Hematopoietic multipotent progenitor cell (in vitro differentiated cells): ENCODE measurements at regions not wholly inside any gene's neighbourhood (a gene's known extent, or its start where the extent isn't known, plus 50 kb on each side); places are given as distances from the start of the nearest gene placed in this dataset.
"Not testable (repeated sequence)": the region's sequence is repeated elsewhere in the genome, so short reads cannot be mapped to it uniquely, and the experiment has no call there.

ENCODE experiments used
- DNase-seq, 3 donors: peaks; one replicate each; pipeline ENCODE4 v3.0.0-alpha.2; 2011 to 2015; ENCODE audit warnings: low read depth in 2 of 3, low spot score in 2 of 3

- no peak for DNase-seq
Measured at GRCh38 chr1:117702654-117703053, 96.8 kb downstream of the TENT5C start.

- DNase-seq = no peak
Measured at GRCh38 chr1:117707371-117707770, 101.5 kb downstream of the TENT5C start.

GRCh38 chr1:117708323-117709248 lies 102.7 kb downstream of the TENT5C start:
- DNase-seq = no peak

GRCh38 chr1:117709249-117709691 lies 103.4 kb downstream of the TENT5C start:
- DNase-seq = no peak

GRCh38 chr1:117710710-117711109 lies 104.9 kb downstream of the TENT5C start:
- peak in 1 of 3 donors; percentile 37 for DNase-seq

GRCh38 chr1:117712621-117713020 lies 106.8 kb downstream of the TENT5C start:
- no peak for DNase-seq

- no peak for DNase-seq
Measured at GRCh38 chr1:117714546-117714945, 108.7 kb downstream of the TENT5C start.

- not testable (repeated sequence) for DNase-seq
Measured at GRCh38 chr1:117716030-117716429, 110.2 kb downstream of the TENT5C start.

GRCh38 chr1:117717980-117718379 lies 112.1 kb downstream of the TENT5C start:
- not testable (repeated sequence) for DNase-seq

GRCh38 chr1:117718596-117718995 lies 112.7 kb downstream of the TENT5C start:
- not testable (repeated sequence) for DNase-seq

GRCh38 chr1:117719004-117719403 lies 113.2 kb downstream of the TENT5C start:
- no peak for DNase-seq

GRCh38 chr1:117732065-117732797 lies 126.4 kb downstream of the TENT5C start:
- no peak for DNase-seq

GRCh38 chr1:117732956-117733355 lies 127.1 kb downstream of the TENT5C start:
- no peak for DNase-seq

- DNase-seq = no peak
Measured at GRCh38 chr1:117734403-117734802, 128.6 kb downstream of the TENT5C start.

- peak in 2 of 3 donors; percentile 40 to 68 for DNase-seq
Measured at GRCh38 chr1:117735045-117735992, 129.5 kb downstream of the TENT5C start.

- no peak for DNase-seq
Measured at GRCh38 chr1:117739504-117739903, 133.7 kb downstream of the TENT5C start.

- no peak for DNase-seq
Measured at GRCh38 chr1:117740496-117740895, 134.6 kb downstream of the TENT5C start.

- DNase-seq = not testable (repeated sequence)
Measured at GRCh38 chr1:117746565-117746964, 140.7 kb downstream of the TENT5C start.

GRCh38 chr1:117747605-117748004 lies 141.8 kb downstream of the TENT5C start:
- no peak for DNase-seq

GRCh38 chr1:117751321-117751720 lies 145.5 kb downstream of the TENT5C start:
- no peak for DNase-seq
